WTC11 (cell line): ENCODE measurements at regions not wholly inside any gene's neighbourhood (a gene's known extent, or its start where the extent isn't known, plus 50 kb on each side); places are given as distances from the start of the nearest gene placed in this dataset.

ENCODE experiments used
- CTCF ChIP-seq: fragments of 200-600 bp; IDR thresholded peaks from 2 replicates; pipeline ENCODE4 v1.8.0; 2022; ENCODE audit warnings: antibody characterized with exemption
- NFYB ChIP-seq: sonication (generic); formaldehyde crosslinking; conservative IDR thresholded peaks from 2 replicates; pipeline ENCODE4 v1.8.0; 2022; ENCODE audit warnings: low read depth, missing genetic modification reagents
- NR3C1 ChIP-seq: sonication (generic); formaldehyde crosslinking; conservative IDR thresholded peaks from 2 replicates; pipeline ENCODE4 v1.8.1; 2023; ENCODE audit warnings: low read depth, mild to moderate bottlenecking, missing genetic modification reagents
- TF ChIP-seq, protein P1 (sequence below): sonication (generic); formaldehyde crosslinking; IDR thresholded peaks from 2 replicates; pipeline ENCODE4 v1.8.1; 2022; ENCODE audit warnings: low read depth, mild to moderate bottlenecking, moderate library complexity, missing genetic modification reagents, borderline replicate concordance

DNA sequence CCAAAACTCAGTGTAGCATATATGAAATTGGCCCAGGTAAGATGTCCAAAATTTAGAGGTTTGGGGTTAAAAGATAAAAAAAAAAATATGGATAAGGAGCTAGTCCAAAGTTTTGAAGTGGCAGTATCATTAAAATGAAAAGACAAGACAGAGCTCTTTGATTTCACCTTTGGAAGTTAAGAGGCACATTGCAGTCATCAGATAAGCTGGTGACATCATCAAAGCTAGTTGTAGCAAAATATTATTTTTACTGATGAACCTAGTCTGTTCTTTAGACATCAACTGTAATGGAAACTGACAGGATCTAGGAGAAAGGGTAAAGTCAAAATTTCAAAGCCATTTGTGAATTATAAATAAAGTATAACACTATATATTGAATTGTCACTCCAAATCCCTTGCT lies 603.7 kb upstream of the CDH8 start:
- TF ChIP-seq, protein P1, sequence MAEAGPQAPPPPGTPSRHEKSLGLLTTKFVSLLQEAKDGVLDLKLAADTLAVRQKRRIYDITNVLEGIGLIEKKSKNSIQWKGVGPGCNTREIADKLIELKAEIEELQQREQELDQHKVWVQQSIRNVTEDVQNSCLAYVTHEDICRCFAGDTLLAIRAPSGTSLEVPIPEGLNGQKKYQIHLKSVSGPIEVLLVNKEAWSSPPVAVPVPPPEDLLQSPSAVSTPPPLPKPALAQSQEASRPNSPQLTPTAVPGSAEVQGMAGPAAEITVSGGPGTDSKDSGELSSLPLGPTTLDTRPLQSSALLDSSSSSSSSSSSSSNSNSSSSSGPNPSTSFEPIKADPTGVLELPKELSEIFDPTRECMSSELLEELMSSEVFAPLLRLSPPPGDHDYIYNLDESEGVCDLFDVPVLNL (CRISPR knock-in tag), result no peak
- no peak for TF ChIP-seq CTCF
- no peak for TF ChIP-seq NR3C1 (CRISPR knock-in tag)
- TF ChIP-seq NFYB (CRISPR knock-in tag), result no peak
